Vagina (tissue), 2 donors: ENCODE measurements at regions not wholly inside any gene's neighbourhood (a gene's known extent, or its start where the extent isn't known, plus 50 kb on each side); places are given as distances from the start of the nearest gene placed in this dataset.

ENCODE experiments used
- POLR2A ChIP-seq, 2 donors: fragments of 450-650 bp; IDR thresholded peaks; one replicate each; pipeline ENCODE4 v1.6.1; 2017; ENCODE audit warnings: antibody characterized with exemption in 2 of 2, mild to moderate bottlenecking in 2 of 2, moderate library complexity in 2 of 2
- POLR2AphosphoS5 ChIP-seq, 2 donors: sonication (generic); formaldehyde crosslinking; IDR thresholded peaks; one replicate each; pipeline ENCODE4 v1.9.0; 2017; ENCODE audit warnings: antibody characterized with exemption in 2 of 2, mild to moderate bottlenecking in 2 of 2, low read depth in 1 of 2; ENCODE audit not compliant: insufficient read depth in 1 of 2

DNA sequence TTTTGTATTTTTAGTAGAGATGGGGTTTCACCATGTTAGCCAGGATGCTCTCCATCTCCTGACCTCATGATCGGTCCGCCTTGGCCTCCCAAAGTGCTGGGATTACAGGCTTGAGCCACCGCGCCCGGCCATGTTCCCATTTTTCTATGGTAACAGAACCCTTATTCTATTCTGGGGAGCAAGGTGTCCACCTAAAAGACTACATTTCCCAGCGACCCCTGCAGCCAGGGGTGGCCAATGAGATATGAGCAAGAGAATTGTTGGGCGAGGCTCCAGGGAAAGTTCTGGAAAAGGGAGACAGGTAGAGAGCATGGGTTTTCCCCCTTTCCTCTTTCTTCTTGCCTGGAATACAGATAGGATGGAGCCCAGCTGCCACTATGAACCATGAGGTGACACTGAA, 96.9 kb downstream of the LINGO1 start:
- TF ChIP-seq POLR2A (IDR thresholded peaks at IDR 0.05) (no peak), POLR2AphosphoS5 (IDR thresholded peaks at IDR 0.05; ENCODE audit: insufficient read depth in 1 of 2, low read depth in 1 of 2) (no peak)
